B cell (primary cell): ENCODE measurements at regions not wholly inside any gene's neighbourhood (a gene's known extent, or its start where the extent isn't known, plus 50 kb on each side); places are given as distances from the start of the nearest gene placed in this dataset.

Experiments
- ATAC-seq: fragments of 200-7000 bp; cut with Tn5 transposase; one replicate; pipeline ENCODE4 v1.10.0; 2021; ENCODE audit warnings: low read depth, mild to moderate bottlenecking, moderate number of reproducible peaks, moderate library complexity
- CTCF ChIA-PET: fragments of 350-600 bp; sonication (Branson Sonifier 250); formaldehyde crosslinking; loops from one replicate; lab custom pipeline; 2021; ENCODE audit warnings: antibody characterized with exemption, inconsistent platforms; lab: Charles Lee
- POLR2A ChIA-PET: fragments of 350-600 bp; sonication (Branson Sonifier 250); formaldehyde crosslinking; loops from one replicate; lab custom pipeline; 2021; ENCODE audit warnings: antibody characterized with exemption; lab: Charles Lee
- DNase-seq: peaks from one replicate; pipeline ENCODE4 v3.0.0; 2013
- H2AFZ ChIP-seq: 2 replicates; pipeline ENCODE4 v1.6.1; 2012; ENCODE audit warnings: mild to moderate bottlenecking, low read depth, low read length; ENCODE audit not compliant: insufficient read depth, poor library complexity, severe bottlenecking
- H3K27ac ChIP-seq, 2 donors: 1 replicate in 1 of 2; 2 replicates in 1 of 2; pipeline ENCODE4 v1.5.1; 2012 to 2013; ENCODE audit warnings: low read length in 2 of 2, mild to moderate bottlenecking in 2 of 2, moderate library complexity in 1 of 2
- H3K27me3 ChIP-seq, 4 experiments: fragments of 200-600 bp in 1 of 4; sonication (generic) in 1 of 4; replicated peaks in 1 of 4; 1 replicate in 2 of 4; 2 replicates in 2 of 4; pipeline versions ENCODE4 v1.6.1 to v1.7.0; 2013 to 2016; ENCODE audit warnings: low read length in 3 of 4, mild to moderate bottlenecking in 2 of 4, mixed read lengths in 1 of 4, moderate library complexity in 1 of 4; ENCODE audit not compliant: insufficient read depth in 4 of 4, control insufficient read depth in 3 of 4; ENCODE audit errors: control extremely low read depth in 1 of 4
- H3K36me3 ChIP-seq, 2 experiments: replicated peaks in 1 of 2; 1 replicate in 1 of 2; 2 replicates in 1 of 2; pipeline versions ENCODE4 v1.6.1 to v1.7.1; 2013; ENCODE audit warnings: low read length in 1 of 2; ENCODE audit not compliant: insufficient read depth in 2 of 2, control insufficient read depth in 1 of 2; ENCODE audit errors: control extremely low read depth in 1 of 2, extremely low read depth in 1 of 2
- H3K4me1 ChIP-seq, 2 donors: fragments of 200-600 bp in 1 of 2; sonication (generic) in 1 of 2; 1 replicate in 1 of 2; 2 replicates in 1 of 2; pipeline versions ENCODE4 v1.5.1 to v1.6.1; 2013 to 2017; ENCODE audit warnings: low read length in 2 of 2; ENCODE audit not compliant: control insufficient read depth in 2 of 2, insufficient read depth in 2 of 2
- H3K4me2 ChIP-seq: replicated peaks from 2 replicates; pipeline ENCODE3; 2012; ENCODE audit warnings: mild to moderate bottlenecking, low read depth, low read length; ENCODE audit not compliant: poor library complexity, severe bottlenecking
- H3K4me3 ChIP-seq, 5 experiments: fragments of 200-600 bp in 1 of 5; sonication (generic) in 1 of 5; 1 replicate in 3 of 5; 2 replicates in 2 of 5; pipeline versions ENCODE4 v1.5.1 to v1.7.0; 2011 to 2016; ENCODE audit warnings: low read length in 4 of 5, mild to moderate bottlenecking in 4 of 5, low read depth in 2 of 5, control low read depth in 1 of 5, moderate library complexity in 1 of 5; ENCODE audit not compliant: insufficient read depth in 1 of 5; ENCODE audit errors: control extremely low read depth in 1 of 5, extremely low read depth in 1 of 5
- H3K79me2 ChIP-seq: fragments of 200-600 bp; sonication (generic); one replicate; pipeline ENCODE4 v1.6.0; 2016; ENCODE audit warnings: low read length; ENCODE audit not compliant: control insufficient read depth, insufficient read depth
- H3K9ac ChIP-seq: fragments of 200-600 bp; sonication (generic); 2 replicates; pipeline ENCODE4 v1.6.1; 2017; ENCODE audit warnings: mild to moderate bottlenecking, low read length, moderate library complexity
- H3K9me3 ChIP-seq, 3 donors: one replicate each; pipeline versions ENCODE4 v1.6.1 to v1.7.1; 2013; ENCODE audit warnings: low read length in 2 of 3; ENCODE audit not compliant: control insufficient read depth in 2 of 3, insufficient read depth in 1 of 3; ENCODE audit errors: control extremely low read depth in 1 of 3
- H4K20me1 ChIP-seq: 2 replicates; pipeline ENCODE4 v1.6.0; 2012; ENCODE audit warnings: mild to moderate bottlenecking, low read length; ENCODE audit not compliant: insufficient read depth, control insufficient read depth, poor library complexity, severe bottlenecking
- H3K27ac Mint-ChIP-seq: one replicate; pipeline ENCODE4 v1.8.0; 2021; ENCODE audit warnings: mixed read lengths
- H3K27me3 Mint-ChIP-seq: one replicate; pipeline ENCODE4 v1.8.0; 2021; ENCODE audit warnings: mixed read lengths
- H3K4me1 Mint-ChIP-seq: one replicate; pipeline ENCODE4 v1.8.0; 2021; ENCODE audit warnings: mixed read lengths
- H3K4me3 Mint-ChIP-seq: one replicate; pipeline ENCODE4 v1.8.0; 2021; ENCODE audit warnings: mixed read lengths
- H3K9me3 Mint-ChIP-seq: one replicate; pipeline ENCODE4 v1.8.0; 2022; ENCODE audit warnings: mixed read lengths; ENCODE audit not compliant: insufficient read depth
- CTCF ChIP-seq: fragments of 200-600 bp; IDR thresholded peaks from one replicate; pipeline ENCODE4 v1.8.0; 2022; ENCODE audit warnings: antibody characterized with exemption, mild to moderate bottlenecking
- EZH2 ChIP-seq: IDR thresholded peaks from 2 replicates; pipeline ENCODE4 v1.6.1; 2012; ENCODE audit warnings: borderline replicate concordance, low read depth, mild to moderate bottlenecking, moderate library complexity, low read length; ENCODE audit not compliant: insufficient read depth, poor library complexity, severe bottlenecking
- WGBS: methylation state at CpG from one replicate; pipeline ENCODE4 v1.1.5; 2013; ENCODE audit warnings: missing lambda C conversion rate; ENCODE audit not compliant: insufficient coverage; 5-methylcytosine and 5-hydroxymethylcytosine counted together
- intact Hi-C: fragments of 100-400 bp; cut with micrococcal nuclease; formaldehyde crosslinking; loops from one replicate; pipeline ENCODE4 v1.10.0; 2022

GRCh38 chr12:130073721-130074120 lies 88.5 kb upstream of the FZD10 start:
- Histone ChIP-seq H3K4me2 (no peak overlapping the region), H2AFZ (no peak overlapping the region), H3K9ac (no peak overlapping the region), H3K9me3 (peaks cover 3 to 30% (median 4%) of the 10 kb centered on the region in 3 donors), H3K36me3 (no peaks in the 10 kb centered on the region), H3K79me2 (no peaks in the 10 kb centered on the region), H3K27me3 (no peaks in the 10 kb centered on the region), H3K27ac (no peak overlapping the region), H4K20me1 (no peaks in the 10 kb centered on the region), H3K4me3 (no peak overlapping the region), H3K4me1 (no peaks in the 10 kb centered on the region)
- POLR2A ChIA-PET: no interaction called here
- Mint-ChIP-seq H3K27me3 (no peaks in the 10 kb centered on the region), H3K27ac (no peak overlapping the region), H3K4me1 (no peaks in the 10 kb centered on the region), H3K4me3 (no peak overlapping the region), H3K9me3 (peaks cover 7% of the 10 kb centered on the region)
- ATAC-seq: no peak
- no peak for TF ChIP-seq EZH2
- TF ChIP-seq CTCF: no peak
- 90% methylated on average over 3 of the region's 3 CpGs for WGBS
- intact Hi-C loops: no loop called here
- CTCF ChIA-PET: no interaction called here
- no peak for DNase-seq

- Histone ChIP-seq H3K4me3 (no peak overlapping the region), H3K4me1 (no peaks in the 10 kb centered on the region), H4K20me1 (no peaks in the 10 kb centered on the region), H3K9ac (no peak overlapping the region), H3K27ac (no peak overlapping the region), H2AFZ (no peak overlapping the region), H3K36me3 (no peaks in the 10 kb centered on the region), H3K9me3 (peaks cover 4 to 29% (median 5%) of the 10 kb centered on the region in 3 donors), H3K27me3 (no peaks in the 10 kb centered on the region), H3K4me2 (no peak overlapping the region), H3K79me2 (no peaks in the 10 kb centered on the region)
- no peak for ATAC-seq
- no peak for DNase-seq
- 92% methylated on average over 6 of the region's 8 CpGs for WGBS
- intact Hi-C loops: no loop called here
- Mint-ChIP-seq H3K27ac (no peak overlapping the region), H3K4me3 (no peak overlapping the region), H3K9me3 (peaks cover 7% of the 10 kb centered on the region), H3K27me3 (no peaks in the 10 kb centered on the region), H3K4me1 (no peaks in the 10 kb centered on the region)
- ChIA-PET POLR2A (no interaction called here), CTCF (no interaction called here)
- TF ChIP-seq CTCF (no peak), EZH2 (no peak)
Observed at GRCh38 chr12:130074661-130075406, 87.4 kb upstream of the FZD10 start.
